NOMO-1 treated with dmso at 0.1 percent for 144 hours (cell line): ENCODE measurements at regions not wholly inside any gene's neighbourhood (a gene's known extent, or its start where the extent isn't known, plus 50 kb on each side); places are given as distances from the start of the nearest gene placed in this dataset.

ENCODE experiments used
- DNase-seq: peaks from one replicate; lab custom pipeline; 2025; ENCODE audit not compliant: unreplicated experiment; lab: John Stamatoyannopoulos, UW

DNA sequence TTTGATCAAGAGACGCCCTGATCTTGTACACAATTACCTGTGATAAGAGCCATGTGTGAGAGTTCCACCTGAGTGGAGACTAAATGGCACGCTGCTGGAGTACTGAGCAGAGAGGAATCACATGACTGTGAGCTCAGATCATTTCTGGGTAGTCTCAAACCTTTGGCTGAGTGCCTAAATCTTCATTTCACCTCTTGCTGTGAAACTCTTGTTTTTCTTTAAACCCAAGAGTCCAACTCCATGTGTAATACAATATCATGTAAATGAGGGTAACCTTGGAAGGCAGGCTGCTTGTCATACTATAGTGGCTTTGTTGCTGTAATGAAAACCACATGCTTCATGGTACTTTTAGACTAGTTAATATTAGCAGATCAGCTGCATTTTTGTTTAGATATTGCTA lies 156.9 kb downstream of the CAND1 start:
- DNase-seq: no peak

DNA sequence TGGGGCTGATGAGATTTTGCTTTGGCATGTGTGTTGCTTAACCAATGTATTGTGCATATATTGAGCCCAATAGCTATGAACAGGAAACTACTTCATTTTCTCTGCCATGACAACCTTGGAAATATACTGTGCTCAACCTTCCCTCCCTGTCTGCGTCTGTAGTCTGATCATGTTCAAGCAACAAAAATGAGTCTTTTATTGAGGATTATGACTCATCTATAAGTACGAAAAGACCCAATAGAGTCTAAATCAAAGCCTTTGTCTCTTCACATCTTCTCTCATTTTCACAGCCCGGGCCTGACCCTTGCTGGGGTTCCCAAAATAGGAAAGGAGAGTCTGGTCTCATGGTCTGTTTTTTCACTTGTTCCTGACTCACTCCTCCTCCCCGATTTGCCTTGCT lies 158.2 kb downstream of the CAND1 start:
- DNase-seq: no peak

DNA sequence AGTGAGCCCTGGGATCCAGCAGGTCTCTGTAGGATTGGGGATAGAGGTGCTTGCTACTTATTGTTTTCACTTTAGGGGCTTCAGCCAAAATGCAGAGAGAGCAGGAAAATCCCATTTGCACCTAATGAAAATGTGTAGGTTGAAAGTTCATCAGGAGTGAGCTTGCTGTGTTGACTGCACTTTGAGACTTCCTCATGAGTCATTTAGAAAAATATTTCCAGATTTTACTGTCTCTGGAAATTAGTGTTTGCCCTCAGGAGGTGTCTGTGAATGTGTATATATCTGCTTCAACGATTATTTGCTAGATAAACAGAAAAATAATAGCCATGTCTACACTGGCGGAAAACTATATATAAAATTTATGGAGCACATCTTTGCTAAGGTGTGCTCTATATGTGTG lies 159.3 kb downstream of the CAND1 start:
- no peak for DNase-seq

DNA sequence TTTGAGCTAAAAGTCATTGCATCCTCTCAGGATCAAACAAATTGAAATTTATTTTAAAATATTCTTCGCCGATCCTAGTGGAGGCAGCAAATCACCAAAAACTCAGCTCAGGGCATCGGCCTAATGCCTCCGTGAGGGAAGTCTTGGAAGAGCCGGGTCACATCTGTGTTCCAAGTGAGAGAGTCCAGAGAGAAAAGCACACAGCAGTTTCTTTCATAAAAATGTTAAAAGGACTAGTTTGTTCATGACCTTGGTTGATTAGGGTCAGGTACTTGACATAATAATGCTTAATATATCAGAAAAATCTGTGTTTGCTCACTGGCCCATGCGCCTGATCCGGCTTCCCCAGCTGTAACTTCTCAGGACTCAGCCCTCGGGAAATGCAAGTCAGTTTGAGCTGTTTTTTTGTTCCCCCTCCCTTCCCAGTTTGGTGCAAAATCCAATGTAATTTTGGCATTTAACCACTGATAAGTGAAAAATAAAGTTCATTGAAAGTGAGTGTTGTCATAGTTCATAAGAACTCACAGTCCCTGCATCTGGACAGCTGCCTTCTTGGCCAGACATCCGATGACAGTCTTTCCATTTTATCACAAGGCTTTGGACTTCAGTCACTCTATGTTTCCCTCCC lies 161.7 kb downstream of the CAND1 start:
- no peak for DNase-seq

DNA sequence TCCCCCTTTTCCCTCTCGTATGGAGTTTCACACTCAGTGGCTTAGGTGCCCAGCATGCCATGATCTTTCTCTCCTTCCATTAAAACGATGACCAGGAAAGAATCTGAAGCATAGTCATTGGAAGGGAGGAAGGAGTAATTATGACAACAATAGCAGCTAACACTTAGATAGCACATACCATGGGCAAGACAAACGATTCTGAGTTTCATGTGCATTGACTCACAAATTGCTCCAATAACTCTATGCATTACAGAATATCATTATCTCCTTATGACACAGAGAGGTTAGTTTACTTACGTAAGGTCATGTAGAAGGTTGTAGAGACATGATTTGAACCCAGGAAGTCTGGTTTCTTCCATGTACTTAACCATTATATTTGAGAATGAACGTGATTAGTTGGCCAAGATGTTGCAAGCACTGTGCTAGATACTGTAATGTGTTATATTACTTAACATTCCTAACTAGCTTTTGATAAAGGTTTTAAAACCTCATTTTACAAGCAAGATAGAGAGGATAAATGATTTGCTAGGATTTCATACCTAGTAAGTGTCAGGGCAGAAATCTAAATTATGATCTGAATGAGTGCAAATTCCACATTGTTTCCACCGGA lies 162.4 kb downstream of the CAND1 start:
- DNase-seq: no peak

DNA sequence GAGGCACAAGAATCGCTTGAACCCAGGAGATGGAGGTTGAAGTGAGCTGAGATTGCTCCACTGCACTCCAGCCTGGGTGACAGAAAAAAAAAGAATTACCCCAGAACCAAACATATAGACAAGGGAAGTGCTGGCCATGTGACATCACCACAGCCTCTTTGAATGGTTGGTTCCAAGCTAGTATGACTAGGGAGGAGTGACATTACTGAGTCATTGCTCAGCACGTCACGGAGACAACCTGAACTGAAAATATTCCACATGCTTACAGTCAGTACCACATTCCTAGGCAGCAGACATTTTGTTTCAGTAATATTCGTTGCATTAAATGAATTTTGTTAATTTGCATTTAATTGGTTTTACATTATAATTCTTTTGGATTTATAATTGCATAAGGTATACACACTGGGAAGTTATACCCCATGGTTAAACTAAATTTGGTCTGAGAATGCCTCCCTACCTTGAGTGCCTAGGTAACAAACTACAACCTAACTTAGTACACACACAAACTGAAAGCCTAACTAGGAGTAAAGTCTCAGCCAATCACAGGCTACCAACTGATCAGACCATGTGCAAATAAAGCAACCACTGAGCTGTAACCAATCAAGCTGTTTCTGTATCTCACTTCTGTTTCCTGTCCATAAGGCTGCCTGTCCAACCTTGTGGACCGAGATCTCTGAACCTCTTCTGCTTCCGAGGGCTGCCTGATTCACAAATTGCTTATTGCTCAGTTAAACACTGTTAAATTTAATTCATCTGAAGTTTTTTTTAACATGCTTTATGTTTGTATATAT lies 164.4 kb downstream of the CAND1 start:
- DNase-seq: no peak

DNA sequence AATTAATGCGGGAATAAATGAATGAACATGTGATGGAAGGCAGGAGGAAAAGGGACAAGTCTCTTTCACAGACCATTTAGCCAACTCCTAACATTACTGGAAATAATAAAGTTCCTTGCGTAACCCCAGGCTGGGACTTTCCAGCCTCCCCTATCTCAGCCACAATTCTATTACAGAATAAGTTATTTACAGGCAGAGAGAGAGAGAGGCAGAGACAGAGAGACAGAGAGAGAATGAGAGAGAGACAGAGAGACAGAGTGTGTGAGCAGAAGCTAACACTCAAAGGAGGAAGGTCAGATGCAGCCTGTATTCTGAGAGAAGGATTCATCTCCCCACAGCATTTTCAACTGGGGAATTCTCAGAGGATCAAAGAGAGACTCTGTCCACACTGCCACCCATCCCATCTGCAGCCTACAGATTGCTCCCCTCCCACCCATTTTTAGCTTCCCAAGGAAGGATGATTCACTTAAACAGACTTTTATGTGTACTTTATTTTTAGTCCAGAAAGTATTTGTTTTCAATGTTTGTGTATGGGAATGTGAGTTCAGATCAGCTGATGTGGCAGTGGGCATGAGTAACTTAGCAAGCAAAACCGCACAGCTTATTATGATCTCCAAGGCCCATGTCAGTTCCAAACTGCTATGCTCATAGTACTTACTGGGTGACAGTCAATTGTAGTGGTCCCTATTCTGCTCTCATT lies 165.7 kb downstream of the CAND1 start:
- DNase-seq: no peak

DNA sequence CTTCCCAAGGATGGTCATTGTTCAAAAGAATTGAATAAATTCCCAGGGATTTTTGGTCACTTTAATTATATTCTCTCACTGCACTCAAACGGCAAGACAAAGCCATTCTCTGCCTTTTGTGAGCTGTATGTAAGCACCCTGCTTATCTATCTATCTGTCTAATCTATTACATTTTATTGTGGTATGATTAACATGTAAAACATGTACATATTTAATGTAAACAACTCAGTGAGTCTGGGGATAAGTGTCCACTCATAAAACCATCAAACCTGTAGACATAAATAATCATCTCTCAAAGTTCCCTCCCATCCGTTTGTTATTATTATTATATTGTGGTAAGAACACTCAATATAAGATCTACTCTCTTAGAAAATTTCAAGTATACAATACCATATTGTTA lies 167.1 kb downstream of the CAND1 start:
- no peak for DNase-seq

DNA sequence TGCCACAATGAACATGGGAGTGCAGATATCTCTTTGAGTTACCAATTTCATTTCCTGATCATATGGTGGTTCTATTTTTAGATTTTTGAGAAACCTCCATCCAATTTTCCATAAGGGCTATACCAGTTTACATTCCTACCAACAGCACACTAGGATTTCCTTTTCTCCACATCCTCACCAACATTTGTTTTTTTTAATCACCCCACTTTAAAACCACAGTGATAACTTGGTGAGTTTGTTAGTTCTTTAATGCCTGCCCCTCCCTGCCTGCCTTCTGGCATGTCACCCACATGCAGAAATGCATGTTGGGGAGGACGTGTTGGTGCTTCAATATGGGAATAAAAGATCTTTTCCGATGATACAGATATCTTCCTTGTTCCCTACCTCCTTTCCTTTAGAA lies 167.9 kb downstream of the CAND1 start:
- DNase-seq: no peak

DNA sequence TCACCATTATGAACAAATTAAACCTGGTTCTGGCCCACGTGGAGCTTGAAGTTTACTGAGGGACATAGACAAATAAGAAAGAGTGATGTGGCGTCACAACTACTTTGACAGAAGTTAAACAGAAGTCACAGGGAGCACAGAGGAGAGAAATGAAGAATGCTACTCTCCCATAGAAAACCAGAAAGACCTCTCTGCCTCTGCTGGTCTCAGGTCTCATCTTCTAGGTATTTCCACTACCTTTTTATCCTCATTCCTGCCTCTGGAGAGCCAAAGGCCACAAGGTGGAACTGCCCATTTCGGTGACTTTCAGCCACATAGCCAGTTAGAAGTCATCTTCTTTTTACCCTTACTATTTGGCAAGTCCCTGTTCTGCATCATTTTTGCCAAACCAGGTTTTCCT lies 170.5 kb downstream of the CAND1 start:
- no peak for DNase-seq

DNA sequence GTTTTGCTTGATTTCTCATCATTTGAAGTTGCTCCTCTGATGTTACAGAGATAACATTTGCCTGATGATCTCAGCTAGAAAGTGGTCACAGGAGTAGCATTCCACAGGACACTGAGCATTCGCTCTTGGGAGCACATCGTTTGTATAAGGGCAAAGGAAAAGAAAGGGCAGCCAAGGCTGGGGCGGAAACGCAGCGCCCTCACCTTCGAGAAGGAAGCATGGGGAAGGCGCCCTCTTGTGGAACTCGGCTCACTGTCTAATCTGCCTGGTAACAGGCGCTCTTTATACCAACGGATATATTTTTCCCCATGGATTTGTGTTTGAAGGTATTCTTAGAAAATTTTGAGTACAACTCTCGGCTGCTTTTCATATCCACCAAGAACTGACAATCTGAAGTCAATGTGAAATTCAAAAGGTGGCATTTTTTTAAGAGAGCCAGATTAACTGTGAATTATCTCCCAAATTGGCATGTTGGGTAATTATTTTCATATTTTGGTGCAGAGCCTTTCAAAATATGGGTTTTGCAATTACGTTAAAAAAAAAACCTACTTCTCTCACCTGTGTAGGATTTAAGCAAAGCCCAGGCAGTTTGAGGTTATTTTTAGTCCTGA lies 172.7 kb downstream of the CAND1 start:
- peak; percentile 15 for DNase-seq

DNA sequence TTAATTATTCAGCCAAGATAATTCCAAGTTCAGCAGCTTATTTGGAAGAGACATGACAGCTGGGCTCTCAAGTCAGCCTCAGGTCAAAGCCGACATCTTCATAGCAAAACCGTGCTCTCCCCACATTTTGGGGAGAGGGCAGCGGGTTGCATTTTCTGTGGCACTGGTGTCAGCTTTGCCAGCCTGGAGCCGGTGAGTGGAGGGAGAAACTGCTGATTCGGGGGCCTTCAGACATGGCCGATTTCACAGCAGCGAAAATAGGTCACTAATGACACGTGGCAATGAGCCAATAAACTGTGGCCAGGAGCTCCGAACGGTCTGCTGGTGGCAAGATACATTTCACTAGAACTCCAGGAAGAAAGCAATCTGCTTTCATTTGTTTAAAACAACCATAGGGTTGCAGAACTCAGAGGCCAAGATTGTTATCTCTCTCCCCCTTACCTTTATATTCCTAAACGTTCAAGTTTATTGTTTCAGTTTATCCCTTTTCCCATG lies 173.2 kb downstream of the CAND1 start:
- DNase-seq: no peak

DNA sequence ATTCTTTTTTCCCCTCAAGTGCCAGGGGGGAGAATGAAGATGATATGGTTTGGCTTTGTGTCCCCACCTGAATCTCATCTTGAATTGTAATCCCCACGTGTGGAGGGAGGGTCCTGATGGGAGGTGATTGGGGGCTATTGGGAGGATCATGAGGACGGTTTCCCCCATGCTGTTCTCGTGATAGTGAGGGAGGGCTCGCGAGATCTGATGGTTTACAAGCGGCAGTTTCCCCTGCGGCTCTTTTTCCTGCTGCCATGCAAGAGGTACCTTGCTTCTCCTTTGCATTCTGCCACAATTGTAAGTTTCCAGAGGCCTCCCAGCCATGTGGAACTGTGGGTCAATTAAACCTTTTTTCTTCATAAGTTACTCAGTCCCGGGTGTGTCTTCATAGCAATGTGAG lies 173.7 kb downstream of the CAND1 start:
- DNase-seq: no peak

DNA sequence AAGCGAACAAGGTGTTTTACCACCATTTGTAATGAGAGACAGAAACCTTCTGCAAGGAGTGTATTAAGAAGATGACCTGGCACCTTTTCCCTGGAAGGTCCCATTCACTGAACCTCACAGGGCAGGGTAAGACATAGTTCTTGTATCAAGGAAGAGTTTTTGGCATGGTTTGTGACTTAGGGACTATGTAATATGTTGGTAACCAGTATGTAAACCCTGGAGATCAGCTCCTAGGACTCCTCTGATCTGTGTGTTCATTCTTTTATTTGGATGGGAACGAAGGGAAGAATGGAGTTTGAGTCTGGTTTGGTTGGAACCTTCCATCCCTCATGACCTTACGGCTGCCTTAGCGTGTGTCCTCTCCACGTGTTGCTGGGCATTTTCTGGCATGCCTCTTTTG lies 175.4 kb downstream of the CAND1 start:
- no peak for DNase-seq

DNA sequence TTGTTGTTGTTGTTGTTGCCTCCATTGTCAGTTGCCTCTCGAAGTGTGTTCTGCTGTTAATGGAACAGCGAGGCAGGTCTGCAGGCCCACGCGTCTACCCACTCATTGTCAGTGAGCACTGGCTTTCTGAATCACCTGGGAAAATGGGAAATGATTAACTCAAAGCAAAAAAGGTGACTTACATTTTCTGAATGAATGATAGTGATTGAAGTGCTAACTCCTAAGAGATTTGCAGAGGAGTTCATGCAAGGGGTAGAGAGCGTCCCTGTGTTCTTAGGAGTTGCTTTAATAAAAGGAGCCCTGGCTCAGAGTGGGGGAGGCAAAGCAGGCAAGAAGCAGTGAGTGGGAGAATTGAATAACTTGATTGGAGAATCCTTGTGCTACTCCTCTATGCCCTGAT lies 177.6 kb downstream of the CAND1 start:
- DNase-seq: no peak

DNA sequence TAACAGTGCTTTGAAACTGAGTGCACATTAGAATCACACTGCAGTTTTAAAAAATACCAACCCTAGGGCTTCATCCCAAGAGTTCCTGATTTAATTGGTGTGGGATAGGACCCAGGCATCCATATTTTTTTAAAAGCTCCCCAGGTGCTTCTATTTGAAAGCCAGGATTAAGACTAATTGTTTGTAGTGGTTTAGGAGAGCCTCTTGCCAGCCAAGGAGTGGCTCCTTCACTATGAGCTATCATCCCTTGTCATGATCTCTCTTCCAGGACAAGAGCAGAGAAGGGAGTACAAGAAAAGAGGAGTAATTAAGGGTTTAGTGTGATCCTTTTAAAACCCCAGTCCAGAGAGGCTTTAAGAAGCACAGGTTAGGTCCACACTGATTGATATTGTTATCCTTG lies 178.0 kb downstream of the CAND1 start:
- DNase-seq: no peak

DNA sequence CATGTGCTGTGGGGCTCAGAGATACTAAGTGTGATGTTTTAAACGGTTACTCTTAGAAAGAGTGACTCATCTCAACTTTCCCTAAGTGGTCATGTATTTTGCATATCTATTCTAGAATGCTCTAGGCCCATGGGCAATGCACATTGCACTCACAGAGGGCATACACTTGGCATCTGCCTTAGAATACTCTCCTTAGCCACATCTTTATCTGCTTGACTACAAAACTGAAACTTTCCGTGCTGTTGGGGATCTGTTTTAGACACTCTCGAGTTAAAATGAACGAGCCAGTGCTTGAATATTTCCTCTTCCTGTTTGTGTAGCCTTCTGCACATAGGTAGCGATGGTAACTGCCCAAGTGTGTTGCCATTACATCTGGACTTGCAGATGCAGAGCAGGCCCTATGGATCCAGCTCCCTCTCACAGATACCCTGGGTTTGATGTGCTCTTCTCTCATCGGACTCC lies 180.5 kb downstream of the CAND1 start:
- no peak for DNase-seq

DNA sequence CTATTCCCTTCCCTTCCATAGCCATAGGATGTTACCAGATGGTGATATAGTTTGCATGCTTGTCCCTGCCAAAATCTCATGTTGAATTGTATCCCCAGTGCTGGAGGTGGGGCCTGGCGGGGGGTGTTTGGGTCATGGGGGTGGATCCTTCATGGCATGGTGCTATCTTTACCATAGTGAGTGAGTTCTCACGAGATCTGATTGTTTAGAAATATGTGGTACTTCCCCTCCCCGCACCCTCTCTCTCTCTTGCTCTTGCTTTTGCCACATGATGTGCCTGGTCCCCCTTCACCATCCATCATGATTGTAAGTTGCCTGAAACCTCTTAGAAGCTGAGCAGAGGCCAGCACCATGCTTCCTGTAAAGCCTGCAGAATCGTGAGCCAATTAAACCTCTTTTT lies 181.3 kb downstream of the CAND1 start:
- DNase-seq: no peak

DNA sequence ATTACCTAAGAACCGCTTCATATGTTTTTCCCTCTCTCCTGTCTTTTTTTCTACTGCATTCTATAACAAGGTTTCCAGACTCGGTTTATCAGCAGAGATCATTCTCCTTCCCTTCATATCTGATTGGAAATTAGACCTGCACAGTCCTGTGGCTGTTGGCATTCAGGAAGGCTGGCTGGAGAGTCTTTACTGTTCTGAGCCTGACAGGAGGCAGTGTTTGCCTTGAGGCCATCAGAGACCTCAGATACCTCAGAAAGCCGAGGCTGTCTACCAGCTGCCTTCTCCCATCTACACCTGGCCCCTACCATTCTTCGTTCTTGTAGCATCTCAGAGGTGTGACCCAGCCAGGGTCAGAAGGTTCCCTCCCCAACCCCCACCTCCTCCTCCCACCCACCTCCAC lies 182.0 kb downstream of the CAND1 start:
- no peak for DNase-seq

DNA sequence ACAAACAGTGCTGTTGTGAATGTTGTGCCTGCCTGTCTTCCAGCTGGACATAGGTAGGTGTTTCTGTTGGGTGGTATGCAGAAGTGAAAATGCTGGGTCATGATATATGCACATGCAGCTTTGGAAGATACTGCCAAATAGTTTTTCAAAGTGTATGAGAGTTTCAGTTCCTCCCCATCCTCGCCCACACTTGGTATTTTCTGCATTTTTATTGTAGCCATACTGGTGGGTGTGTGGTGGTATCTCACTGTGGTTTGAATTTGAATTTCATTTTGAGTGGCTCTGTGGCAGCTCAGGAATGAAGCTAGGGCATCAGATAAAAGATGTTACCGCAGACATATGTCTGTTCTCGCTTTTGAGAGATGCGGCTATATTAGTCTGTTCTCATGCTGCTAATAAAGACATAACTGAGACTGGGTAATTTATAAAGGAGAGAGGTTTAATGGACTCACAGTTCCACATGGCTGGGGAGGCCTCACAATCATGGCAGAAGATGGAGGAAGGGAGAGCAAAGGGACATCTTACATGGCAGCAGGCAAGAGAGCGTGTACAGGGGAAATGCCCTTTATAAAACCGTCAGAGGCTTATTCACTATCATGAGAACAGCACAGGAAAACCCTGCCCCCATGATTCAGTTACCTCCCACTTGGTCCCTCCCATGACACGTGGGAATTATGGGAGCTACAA lies 183.1 kb downstream of the CAND1 start:
- peak; percentile 41 for DNase-seq

DNA sequence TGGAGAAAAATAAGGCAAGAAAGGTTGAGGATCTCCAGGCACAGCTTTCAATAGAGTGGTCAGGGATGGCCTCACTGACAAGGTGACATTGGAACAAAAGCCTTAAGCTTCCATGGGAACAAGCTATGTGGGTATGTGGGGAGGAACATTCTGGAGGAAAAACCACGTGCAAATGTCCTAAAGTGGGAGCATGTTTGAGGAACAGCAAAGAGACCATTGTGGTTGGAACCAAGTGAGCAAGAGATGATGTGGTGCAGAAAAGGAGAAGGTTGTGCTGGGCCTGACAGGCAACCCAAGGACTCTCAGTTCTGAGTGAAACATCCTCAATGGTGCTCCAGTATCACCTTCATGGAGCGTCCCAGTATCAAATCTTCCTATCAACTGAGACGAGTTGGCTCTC lies 184.0 kb downstream of the CAND1 start:
- no peak for DNase-seq
